Tibial nerve (tissue), 4 donors: ENCODE measurements at regions not wholly inside any gene's neighbourhood (a gene's known extent, or its start where the extent isn't known, plus 50 kb on each side); places are given as distances from the start of the nearest gene placed in this dataset.

ENCODE experiments used
- DNase-seq, 2 donors: peaks; one replicate each; pipeline ENCODE4 v3.0.0-alpha.2; 2019; ENCODE audit warnings: low spot score in 2 of 2
- H3K27ac ChIP-seq, 4 donors: fragments of 200-600 bp; sonication (generic) in 3 of 4; one replicate each; pipeline ENCODE4 v1.5.1; 2017 to 2019; ENCODE audit warnings: mild to moderate bottlenecking in 1 of 4
- H3K27me3 ChIP-seq, 2 donors: fragments of 200-600 bp; sonication (generic) in 1 of 2; one replicate each; pipeline versions ENCODE4 v1.5.1 to v1.6.0; 2017 to 2019
- H3K36me3 ChIP-seq, 3 donors: fragments of 200-600 bp; sonication (generic); one replicate each; pipeline ENCODE4 v1.5.1; 2018 to 2019
- H3K4me1 ChIP-seq, 4 donors: fragments of 200-600 bp; sonication (generic) in 3 of 4; one replicate each; pipeline ENCODE4 v1.5.1; 2017 to 2019
- H3K4me3 ChIP-seq, 4 donors: fragments of 200-600 bp; sonication (generic) in 3 of 4; one replicate each; pipeline ENCODE4 v1.5.1; 2017 to 2019; ENCODE audit warnings: mild to moderate bottlenecking in 1 of 4, moderate library complexity in 1 of 4
- H3K9me3 ChIP-seq, 4 donors: fragments of 200-600 bp; sonication (generic) in 3 of 4; one replicate each; pipeline ENCODE4 v1.5.1; 2017 to 2019
- EP300 ChIP-seq, 2 donors: sonication (generic); formaldehyde crosslinking; IDR thresholded peaks; one replicate each; pipeline ENCODE4 v1.6.1; 2017; ENCODE audit warnings: antibody characterized with exemption in 2 of 2, mild to moderate bottlenecking in 1 of 2
- POLR2A ChIP-seq, 2 donors: fragments of 450-650 bp; IDR thresholded peaks; one replicate each; pipeline ENCODE4 v1.6.1; 2017; ENCODE audit warnings: antibody characterized with exemption in 2 of 2, mild to moderate bottlenecking in 2 of 2, moderate library complexity in 2 of 2
- WGBS, 2 donors: methylation state at CpG; one replicate each; pipeline ENCODE4 v1.1.5; 2018; 5-methylcytosine and 5-hydroxymethylcytosine counted together
- TF ChIP-seq, protein P1 (sequence below), 5 experiments: fragments of 200-600 bp in 3 of 5; fragments of 450-650 bp in 2 of 5; sonication (generic) in 3 of 5; IDR thresholded peaks; one replicate each; pipeline ENCODE4 v1.5.1; 2016 to 2019; ENCODE audit warnings: antibody characterized with exemption in 5 of 5, mild to moderate bottlenecking in 3 of 5, moderate library complexity in 2 of 5

DNA sequence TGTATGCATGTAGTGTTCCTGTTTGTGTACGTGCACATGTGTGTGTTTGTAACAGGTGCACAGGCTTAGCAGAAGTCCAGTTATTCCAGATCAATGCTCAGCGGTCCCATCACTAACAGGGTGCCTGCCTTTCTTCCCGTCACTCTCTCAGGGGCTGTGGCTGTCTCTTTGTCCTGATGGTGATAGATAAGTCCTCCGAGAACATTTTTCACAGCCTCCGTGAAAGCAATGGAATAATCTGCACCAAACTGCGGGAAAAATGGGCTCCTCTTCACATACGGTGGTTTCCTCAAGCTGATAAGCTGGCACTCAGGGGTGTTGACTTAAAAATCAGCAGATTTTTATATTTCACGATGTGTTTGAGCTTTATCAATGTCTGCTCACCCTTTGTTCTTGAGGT, 342.3 kb downstream of the TMEM114 start:
- H3K27me3 ChIP-seq: no peaks in the 10 kb centered on the region
- WGBS, 2 donors: 52 to 54% methylated on average over 8 of the region's 8 CpGs
- TF ChIP-seq, protein P1, sequence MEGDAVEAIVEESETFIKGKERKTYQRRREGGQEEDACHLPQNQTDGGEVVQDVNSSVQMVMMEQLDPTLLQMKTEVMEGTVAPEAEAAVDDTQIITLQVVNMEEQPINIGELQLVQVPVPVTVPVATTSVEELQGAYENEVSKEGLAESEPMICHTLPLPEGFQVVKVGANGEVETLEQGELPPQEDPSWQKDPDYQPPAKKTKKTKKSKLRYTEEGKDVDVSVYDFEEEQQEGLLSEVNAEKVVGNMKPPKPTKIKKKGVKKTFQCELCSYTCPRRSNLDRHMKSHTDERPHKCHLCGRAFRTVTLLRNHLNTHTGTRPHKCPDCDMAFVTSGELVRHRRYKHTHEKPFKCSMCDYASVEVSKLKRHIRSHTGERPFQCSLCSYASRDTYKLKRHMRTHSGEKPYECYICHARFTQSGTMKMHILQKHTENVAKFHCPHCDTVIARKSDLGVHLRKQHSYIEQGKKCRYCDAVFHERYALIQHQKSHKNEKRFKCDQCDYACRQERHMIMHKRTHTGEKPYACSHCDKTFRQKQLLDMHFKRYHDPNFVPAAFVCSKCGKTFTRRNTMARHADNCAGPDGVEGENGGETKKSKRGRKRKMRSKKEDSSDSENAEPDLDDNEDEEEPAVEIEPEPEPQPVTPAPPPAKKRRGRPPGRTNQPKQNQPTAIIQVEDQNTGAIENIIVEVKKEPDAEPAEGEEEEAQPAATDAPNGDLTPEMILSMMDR (IDR thresholded peaks at IDR 0.05): no peak
- no peak for TF ChIP-seq EP300 (IDR thresholded peaks at IDR 0.05)
- no peak for TF ChIP-seq POLR2A (IDR thresholded peaks at IDR 0.05)
- no peaks in the 10 kb centered on the region for H3K4me1 ChIP-seq
- no peaks in the 10 kb centered on the region for H3K9me3 ChIP-seq
- H3K27ac ChIP-seq: no peak overlapping the region
- H3K4me3 ChIP-seq: no peak overlapping the region
- DNase-seq: no peak
- H3K36me3 ChIP-seq: no peaks in the 10 kb centered on the region

DNA sequence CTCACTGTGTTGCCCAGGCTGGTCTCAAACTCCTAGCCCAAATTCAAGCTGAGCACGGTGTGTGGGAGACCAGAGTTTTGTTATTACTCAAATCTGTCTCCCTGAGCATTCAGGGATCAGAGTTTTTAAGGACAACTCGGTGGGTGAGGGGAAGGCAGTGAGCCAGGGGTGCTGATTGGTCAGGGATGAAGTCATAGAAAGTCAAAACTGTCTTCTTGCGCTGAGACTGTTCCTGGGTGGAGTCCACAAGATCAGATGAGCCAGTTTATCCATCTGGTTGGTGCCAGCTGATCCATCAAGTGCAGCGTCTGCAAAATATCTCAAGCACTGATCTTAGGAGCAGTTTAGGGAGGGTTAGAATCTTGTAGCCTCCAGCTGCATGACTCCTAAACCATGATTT, 346.3 kb downstream of the TMEM114 start:
- Histone ChIP-seq H3K4me3 (no peak overlapping the region), H3K9me3 (no peaks in the 10 kb centered on the region), H3K27me3 (no peaks in the 10 kb centered on the region), H3K27ac (no peak overlapping the region), H3K36me3 (no peaks in the 10 kb centered on the region), H3K4me1 (no peaks in the 10 kb centered on the region)
- TF ChIP-seq EP300 (IDR thresholded peaks at IDR 0.05): no peak
- TF ChIP-seq, protein P1 (IDR thresholded peaks at IDR 0.05): no peak
- no peak for TF ChIP-seq POLR2A (IDR thresholded peaks at IDR 0.05)
- WGBS, 2 donors: 67 to 75% methylated on average over 4 of the region's 4 CpGs
- DNase-seq: no peak

DNA sequence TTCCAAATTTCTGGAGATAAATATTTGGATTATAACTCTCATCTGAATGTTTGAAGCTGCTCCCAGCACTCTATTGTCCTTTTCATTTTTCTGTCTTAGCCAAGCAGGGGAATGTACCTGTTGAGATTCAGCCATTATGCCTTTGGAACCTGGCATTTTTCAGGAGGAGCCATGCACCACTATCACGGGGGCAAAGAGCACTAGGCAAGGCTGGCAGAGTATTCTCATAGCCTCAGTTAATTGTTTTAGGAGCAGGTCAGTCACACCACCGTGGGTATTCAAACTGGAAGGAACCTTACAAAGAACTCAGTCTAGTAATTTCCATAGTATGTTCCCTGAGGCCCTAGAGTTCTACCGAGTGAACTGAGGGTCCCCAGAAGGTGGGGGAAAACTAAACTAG, 348.9 kb downstream of the TMEM114 start:
- H3K36me3 ChIP-seq: no peaks in the 10 kb centered on the region
- WGBS, 2 donors: 37 to 44% methylated on average over 3 of the region's 3 CpGs
- H3K9me3 ChIP-seq: no peaks in the 10 kb centered on the region
- no peak for TF ChIP-seq EP300 (IDR thresholded peaks at IDR 0.05)
- TF ChIP-seq POLR2A (IDR thresholded peaks at IDR 0.05): no peak
- TF ChIP-seq, protein P1 (IDR thresholded peaks at IDR 0.05): no peak
- no peak for DNase-seq
- H3K27ac ChIP-seq: no peak overlapping the region
- no peaks in the 10 kb centered on the region for H3K27me3 ChIP-seq
- H3K4me3 ChIP-seq: no peak overlapping the region
- H3K4me1 ChIP-seq: no peaks in the 10 kb centered on the region

DNA sequence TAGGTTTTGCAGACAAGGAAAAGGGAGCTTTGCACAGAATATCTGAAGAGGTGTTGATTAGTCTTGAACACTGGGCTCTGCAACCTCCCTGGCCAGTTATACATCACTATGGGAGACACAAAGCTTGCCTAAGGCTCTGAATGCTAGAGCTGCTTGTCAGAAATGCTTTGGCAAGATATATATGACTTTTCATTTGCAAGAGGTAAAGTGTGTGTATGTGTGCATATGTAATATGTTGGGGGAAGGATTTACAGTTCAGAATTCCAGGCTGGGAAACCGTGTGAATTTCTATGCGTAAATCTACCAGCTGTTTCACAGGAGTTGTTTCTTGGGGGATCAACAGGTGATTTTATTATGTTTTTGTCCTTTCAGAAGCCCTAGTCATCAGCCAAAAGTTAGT, 350.9 kb downstream of the TMEM114 start:
- H3K27ac ChIP-seq: no peak overlapping the region
- no peaks in the 10 kb centered on the region for H3K36me3 ChIP-seq
- H3K27me3 ChIP-seq: no peaks in the 10 kb centered on the region
- H3K4me1 ChIP-seq: no peaks in the 10 kb centered on the region
- no peak for DNase-seq
- TF ChIP-seq, protein P1 (IDR thresholded peaks at IDR 0.05): no peak
- TF ChIP-seq POLR2A (IDR thresholded peaks at IDR 0.05) (no peak), EP300 (IDR thresholded peaks at IDR 0.05) (no peak)
- H3K9me3 ChIP-seq: peaks cover 0 to 7% (median 0%) of the 10 kb centered on the region in 4 donors
- 48 to 68% methylated on average over 2 of the region's 2 CpGs for WGBS, 2 donors
- no peak overlapping the region for H3K4me3 ChIP-seq

DNA sequence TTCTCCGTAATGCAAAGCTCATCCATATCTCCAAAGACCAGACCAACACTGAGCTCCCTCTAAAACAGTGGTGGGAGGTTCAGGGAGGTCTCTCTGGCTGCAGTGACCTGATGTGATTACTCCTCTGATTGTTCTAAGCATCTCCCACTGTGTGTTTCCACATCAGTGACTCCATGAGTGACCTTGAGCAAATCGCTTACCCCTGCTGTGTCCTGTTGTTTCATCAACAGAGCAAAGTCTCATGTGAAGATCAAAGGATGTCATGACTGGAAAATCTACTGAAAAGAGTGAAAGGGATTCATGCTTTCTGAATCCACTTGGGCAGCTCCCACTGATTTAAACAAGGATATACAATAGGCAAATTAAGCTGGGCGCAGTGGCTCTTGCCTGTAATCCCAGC, 352.9 kb downstream of the TMEM114 start:
- no peaks in the 10 kb centered on the region for H3K36me3 ChIP-seq
- 84 to 86% methylated on average over 3 of the region's 3 CpGs for WGBS, 2 donors
- H3K27ac ChIP-seq: no peak overlapping the region
- peaks cover 0 to 7% (median 0%) of the 10 kb centered on the region in 4 donors for H3K9me3 ChIP-seq
- H3K4me3 ChIP-seq: no peak overlapping the region
- TF ChIP-seq, protein P1 (IDR thresholded peaks at IDR 0.05): no peak
- TF ChIP-seq POLR2A (IDR thresholded peaks at IDR 0.05) (no peak), EP300 (IDR thresholded peaks at IDR 0.05) (no peak)
- H3K27me3 ChIP-seq: no peaks in the 10 kb centered on the region
- DNase-seq: no peak
- H3K4me1 ChIP-seq: no peaks in the 10 kb centered on the region
